ENCODE measurements at regions not wholly inside any gene's neighbourhood (a gene's known extent, or its start where the extent isn't known, plus 50 kb on each side); places are given as distances from the start of the nearest gene placed in this dataset.

- TF ChIP-seq CTCF (IDR thresholded peaks at IDR 0.05), result no peak
- TF ChIP-seq POLR2A (IDR thresholded peaks at IDR 0.05), result no peak
Observed at GRCh38 chr6:152909241-152909640, 73.6 kb downstream of the FBXO5 start.
